ENCODE measurements at regions not wholly inside any gene's neighbourhood (a gene's known extent, or its start where the extent isn't known, plus 50 kb on each side); places are given as distances from the start of the nearest gene placed in this dataset.

DNA sequence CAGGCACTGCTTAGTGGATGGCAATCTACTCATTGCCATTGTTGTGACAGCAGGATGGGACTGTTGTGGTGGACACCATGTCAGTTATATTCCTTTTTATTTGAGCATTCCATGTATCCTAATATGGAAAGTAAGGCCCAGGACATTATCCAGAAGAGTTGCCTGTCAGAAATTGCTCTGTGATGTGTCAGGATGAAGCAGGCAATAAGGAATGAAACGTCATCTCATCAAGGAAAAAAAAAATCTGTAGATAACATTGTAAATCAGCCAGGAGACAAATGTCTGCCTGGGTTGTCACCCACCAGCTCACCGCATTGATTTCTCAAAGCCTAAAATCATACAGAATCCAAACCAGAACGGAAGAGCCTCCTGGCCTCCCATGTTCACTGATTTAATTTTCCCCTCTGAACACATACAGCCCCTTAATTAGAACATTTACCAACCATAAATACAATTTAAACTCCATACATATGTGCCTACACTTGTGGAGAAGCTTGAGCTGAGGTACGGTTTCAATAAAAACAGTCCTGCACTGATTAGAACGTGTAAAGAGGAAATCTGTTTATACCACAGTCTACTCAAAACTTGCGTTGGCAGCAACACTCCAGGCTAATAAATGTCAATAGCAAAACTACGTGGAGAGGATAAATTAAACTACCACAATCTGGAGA is 73.9 kb downstream of the FOXD1 start:
- no peak for DNase-seq (ENCODE audit: low read depth)

DNA sequence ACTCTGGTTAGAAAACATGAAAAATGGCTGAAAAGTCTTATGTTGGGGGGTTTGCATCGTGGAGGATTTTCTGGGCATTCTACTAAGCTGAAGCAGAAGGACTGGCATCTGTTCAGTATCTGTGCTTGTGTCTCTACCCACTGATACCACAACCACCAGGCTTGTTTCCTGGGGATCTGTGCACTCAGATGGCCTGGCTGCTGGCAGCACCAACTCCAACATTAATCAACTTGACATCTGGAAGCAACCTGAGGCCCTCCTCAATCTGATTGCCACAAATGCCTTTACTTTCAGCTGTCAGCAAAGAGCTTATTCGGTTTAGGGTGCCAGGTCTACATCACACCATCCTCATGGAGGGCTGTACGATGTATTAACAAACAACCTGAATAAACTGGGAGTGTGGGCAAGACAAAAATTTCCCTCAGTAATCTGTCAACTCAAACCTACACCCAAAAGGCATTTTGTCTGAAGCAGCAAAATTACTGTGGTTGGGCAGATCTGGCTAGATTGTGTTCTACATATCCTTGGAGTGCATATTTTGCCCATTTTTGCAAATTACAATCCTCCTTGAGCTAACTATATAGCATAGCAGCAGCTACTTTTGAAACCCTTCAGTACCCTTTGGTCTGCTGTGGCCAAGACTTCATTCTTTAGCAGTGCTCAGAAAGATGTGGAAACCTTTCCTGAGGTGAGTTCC is 74.6 kb downstream of the FOXD1 start:
- DNase-seq (ENCODE audit: low read depth) = no peak

DNA sequence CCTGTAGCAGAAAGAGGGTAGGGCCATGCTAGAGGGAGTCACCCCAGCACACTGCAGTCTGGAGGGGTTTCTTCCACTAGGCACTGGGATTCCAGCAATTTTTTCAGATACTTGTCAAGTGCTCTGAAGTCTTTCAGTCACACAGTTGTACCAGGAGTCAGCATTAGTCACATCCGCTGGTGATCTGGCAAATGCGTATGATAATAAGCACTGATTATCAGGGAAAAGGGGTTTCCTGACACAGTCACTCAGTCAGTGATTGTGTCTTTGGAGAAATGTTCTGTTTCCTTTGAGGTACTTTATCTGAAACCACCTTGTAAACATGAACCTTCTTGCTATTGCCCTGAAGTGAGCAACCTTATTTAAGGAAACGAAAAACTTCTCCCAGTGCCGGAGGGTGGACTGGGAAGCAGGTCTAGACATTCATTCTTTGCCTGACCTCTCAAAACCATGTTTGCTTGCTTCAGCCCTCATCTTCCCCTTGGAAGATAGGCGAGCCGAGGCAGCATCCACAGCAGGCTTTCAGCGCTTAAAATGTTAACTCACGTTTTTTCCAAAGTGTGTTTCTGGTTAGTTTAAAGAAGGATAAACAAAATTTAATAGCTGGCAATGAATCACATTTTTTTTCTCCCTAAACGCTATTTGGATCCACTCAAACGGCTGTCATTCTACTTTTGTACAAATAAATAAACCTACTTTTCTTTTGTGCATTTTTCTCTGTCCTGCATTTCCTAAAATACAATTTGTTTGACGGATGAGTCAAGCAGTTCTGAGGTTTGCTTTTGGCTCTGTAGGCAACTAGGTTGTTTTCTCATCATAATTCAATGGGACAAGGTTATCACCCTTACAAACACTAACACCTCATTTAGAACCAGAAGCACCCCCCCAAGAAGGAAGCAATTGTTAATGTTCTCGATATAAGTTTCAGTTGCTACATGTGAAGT is 77.7 kb downstream of the FOXD1 start:
- DNase-seq (ENCODE audit: low read depth) = no peak

- no peak for DNase-seq (ENCODE audit: low read depth)
Observed at GRCh38 chr5:73370095-73370494, 78.5 kb downstream of the FOXD1 start.

- DNase-seq (ENCODE audit: low read depth) = no peak
Observed at GRCh38 chr5:73369278-73369677, 79.3 kb downstream of the FOXD1 start.

GRCh38 chr5:73367650-73368049 is 80.9 kb downstream of the FOXD1 start:
- DNase-seq (ENCODE audit: low read depth) = no peak

DNA sequence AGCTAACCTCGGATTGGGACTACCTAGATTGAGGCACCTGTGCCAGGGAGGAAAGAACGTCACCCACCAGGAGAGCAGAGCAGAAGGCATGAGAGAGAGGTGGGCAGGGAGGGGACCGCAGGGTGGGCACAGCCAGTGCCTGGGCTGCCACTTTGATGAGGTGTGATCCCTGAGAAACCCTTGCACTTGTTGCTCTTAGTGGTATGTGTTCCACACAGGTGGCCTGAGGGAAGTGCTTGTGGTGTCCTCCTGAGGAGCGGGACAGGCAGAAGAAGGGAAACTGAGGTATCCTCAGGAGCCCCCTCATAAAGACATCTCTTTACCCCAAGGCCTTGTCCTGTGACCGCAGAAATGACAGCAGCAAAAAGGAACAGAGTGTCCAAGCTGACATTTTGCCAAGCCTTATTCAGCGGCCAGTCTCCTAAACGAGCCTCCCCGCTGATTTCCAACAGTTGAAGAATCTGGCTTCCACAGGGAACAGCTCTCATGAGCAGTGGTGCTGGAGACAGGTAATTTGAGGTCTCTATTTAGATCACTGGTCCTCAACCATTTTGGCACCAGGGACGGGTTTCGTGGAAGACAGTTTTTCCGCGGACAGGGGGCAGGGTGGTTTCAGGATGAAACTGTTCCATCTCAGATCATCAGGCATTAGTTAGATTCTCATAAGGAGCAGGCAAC is 82.4 kb downstream of the FOXD1 start:
- no peak for DNase-seq (ENCODE audit: low read depth)

- no peak for DNase-seq (ENCODE audit: low read depth)
Observed at GRCh38 chr5:73365301-73365853, 83.2 kb downstream of the FOXD1 start.

GRCh38 chr5:73363911-73364730 is 84.5 kb downstream of the FOXD1 start:
- DNase-seq (ENCODE audit: low read depth) = no peak

DNA sequence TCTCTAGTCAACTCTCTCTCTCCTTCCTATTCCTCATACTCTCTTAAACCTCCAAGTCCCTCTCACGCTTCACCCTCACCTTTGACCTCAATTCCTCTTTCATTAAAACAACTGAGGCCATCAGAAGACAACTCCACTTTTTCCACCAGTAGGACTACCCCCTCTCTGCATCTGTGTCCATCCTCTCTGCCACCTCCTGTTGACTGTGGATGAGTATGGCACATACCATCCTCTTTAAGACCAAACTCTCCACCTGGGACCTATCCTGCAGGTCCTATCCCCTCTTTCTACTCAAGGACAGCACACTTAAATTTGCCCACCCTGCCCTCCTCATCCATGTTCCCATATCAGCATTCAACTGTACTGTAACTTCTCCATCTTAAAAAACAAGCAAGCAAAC is 89.2 kb downstream of the FOXD1 start:
- DNase-seq (ENCODE audit: low read depth) = no peak

DNA sequence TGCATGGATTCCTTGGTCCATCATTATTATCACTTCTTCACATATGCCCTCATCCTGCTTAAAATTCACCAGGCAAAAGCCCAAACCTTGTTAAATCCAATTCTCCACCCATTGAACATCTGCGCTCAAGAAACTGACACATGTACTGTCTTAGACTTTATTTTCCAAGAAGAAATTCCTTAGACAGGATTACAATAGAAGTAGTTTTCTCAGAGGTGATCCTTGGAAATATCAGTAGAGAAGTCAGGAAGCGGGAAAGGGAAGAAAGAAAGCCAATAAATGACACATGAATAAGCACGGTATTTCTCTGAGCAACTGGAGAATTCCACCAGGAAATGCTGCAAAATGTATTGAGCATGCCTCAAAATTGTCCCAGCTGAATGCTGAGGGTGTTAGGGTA is 90.2 kb downstream of the FOXD1 start:
- no peak for DNase-seq (ENCODE audit: low read depth)

DNA sequence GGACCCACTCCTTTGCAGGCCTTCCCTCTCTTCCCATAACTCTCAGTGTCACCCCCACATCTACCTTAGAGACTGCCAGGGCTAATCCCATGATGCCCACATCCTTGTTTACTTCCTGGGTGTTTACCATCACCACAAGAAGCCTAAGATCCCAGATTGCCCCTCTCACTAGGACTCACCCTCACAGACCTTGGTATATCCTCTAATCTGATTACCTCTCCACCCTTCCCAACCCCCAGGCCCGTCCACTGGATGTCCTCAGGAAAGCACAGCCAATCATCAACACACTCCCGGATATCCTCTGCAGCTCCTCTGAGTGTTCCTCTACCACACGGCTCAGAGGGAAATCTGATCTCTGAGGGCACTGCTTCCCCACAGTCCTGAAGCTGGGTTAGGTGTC is 91.0 kb downstream of the FOXD1 start:
- no peak for DNase-seq (ENCODE audit: low read depth)

GRCh38 chr5:73355108-73355507 is 93.5 kb downstream of the FOXD1 start:
- no peak for DNase-seq (ENCODE audit: low read depth)

DNA sequence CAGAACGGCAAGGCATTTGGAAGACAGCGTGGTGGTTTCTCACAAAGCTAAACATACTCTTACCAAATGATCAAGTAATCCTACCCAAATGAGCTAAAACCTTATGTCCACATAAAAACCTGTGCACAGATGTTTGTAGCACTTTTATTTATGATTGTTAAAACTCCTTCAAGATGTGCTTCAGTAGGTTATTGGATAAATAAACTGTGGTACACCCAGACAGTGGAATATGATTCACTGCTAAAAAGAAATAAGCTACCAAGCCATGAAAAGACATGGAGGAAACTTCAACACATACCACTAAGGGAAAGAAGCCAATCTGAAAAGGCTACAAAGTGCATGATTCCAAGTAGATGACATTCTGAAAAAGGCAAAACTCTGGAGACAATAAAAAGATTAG is 94.2 kb downstream of the FOXD1 start:
- no peak for DNase-seq (ENCODE audit: low read depth)

- DNase-seq (ENCODE audit: low read depth) = no peak
Observed at GRCh38 chr5:73352649-73353230, 95.8 kb downstream of the FOXD1 start.

- no peak for DNase-seq (ENCODE audit: low read depth)
Observed at GRCh38 chr5:73352243-73352642, 96.3 kb downstream of the FOXD1 start.

DNA sequence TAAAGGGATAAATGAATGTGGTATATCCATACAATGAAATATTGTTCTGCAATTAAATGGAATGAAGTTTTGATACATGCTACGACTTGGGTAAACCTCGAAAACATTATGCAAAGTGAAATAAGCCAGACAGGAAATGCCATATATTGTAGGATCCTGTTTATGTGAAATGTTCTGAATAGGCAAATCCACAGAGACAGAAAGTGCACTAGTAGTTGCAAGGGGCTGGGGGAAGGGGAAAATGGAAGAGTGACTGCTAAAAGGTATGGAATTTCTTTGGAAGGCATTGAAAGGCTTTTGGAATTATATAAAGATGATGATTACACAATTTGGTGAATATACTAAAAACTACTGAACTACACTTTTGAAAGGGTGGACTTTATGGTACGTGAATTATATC is 97.0 kb downstream of the FOXD1 start:
- no peak for DNase-seq (ENCODE audit: low read depth)

DNA sequence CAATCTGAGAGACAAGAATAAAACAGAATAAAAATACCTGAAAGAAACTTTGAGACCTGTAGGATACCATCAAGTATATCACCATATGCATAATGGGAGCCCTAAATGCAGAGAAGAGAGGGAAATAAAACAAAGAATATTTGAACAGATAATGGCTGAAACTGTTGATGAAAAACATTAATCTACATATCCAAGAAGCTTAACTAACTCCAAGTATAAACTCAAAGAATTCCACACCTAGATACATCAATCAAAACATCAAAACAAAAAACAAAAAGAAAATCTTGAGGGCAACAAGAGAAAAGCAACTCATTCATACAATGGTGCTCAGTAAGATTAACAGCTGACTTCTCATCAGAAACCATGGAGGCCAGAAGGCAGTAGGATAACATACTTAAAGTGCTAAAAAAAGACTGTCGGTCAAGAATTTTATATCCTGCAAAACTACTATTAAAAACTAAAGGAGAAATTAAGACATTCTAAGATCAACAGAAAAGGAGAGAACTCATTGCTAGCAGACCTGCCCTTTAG is 101.6 kb downstream of the FOXD1 start:
- DNase-seq (ENCODE audit: low read depth) = no peak

DNA sequence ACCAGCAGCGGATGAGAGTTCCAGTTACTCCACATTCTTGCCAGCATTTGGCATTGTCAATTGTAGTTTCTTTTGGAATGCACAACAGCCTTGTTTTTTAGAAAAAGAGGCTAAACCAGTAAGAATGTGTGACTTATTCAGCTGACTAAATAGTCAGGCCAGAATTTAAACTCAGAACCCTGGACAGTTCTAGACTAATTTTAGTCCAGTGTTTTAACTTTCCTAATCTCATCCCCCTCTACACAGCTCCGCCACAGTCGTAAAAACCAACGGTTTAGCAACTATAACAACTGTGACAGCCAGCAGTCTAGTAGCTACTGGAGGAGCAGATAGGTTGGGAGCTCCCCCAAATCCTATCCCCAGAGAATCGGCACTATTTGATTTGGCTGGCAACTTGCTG is 103.7 kb downstream of the FOXD1 start:
- no peak for DNase-seq (ENCODE audit: low read depth)

- no peak for DNase-seq (ENCODE audit: low read depth)
Observed at GRCh38 chr5:73339711-73340110, 108.9 kb downstream of the FOXD1 start.
